Kidney epithelial cell (primary cell): ENCODE measurements at regions not wholly inside any gene's neighbourhood (a gene's known extent, or its start where the extent isn't known, plus 50 kb on each side); places are given as distances from the start of the nearest gene placed in this dataset.

ENCODE experiments used
- DNase-seq: peaks from one replicate; pipeline ENCODE4 v3.0.0-alpha.2; 2010; ENCODE audit warnings: low read depth
- H3K27me3 ChIP-seq: 2 replicates; pipeline ENCODE4 v1.6.0; 2011; ENCODE audit warnings: low read length; ENCODE audit not compliant: control insufficient read depth, insufficient read depth
- H3K36me3 ChIP-seq: 2 replicates; pipeline ENCODE4 v1.5.1; 2011; ENCODE audit warnings: low read length; ENCODE audit not compliant: control insufficient read depth, insufficient read depth
- H3K4me3 ChIP-seq: 2 replicates; pipeline ENCODE4 v1.5.1; 2011; ENCODE audit warnings: low read depth, mild to moderate bottlenecking, control low read depth, low read length
- TF ChIP-seq, protein P1 (sequence below): IDR thresholded peaks from 2 replicates; pipeline ENCODE4 v1.5.1; 2011; ENCODE audit warnings: mild to moderate bottlenecking, moderate library complexity, low read length, control low read depth, inconsistent platforms; ENCODE audit not compliant: insufficient read depth, poor library complexity, severe bottlenecking

DNA sequence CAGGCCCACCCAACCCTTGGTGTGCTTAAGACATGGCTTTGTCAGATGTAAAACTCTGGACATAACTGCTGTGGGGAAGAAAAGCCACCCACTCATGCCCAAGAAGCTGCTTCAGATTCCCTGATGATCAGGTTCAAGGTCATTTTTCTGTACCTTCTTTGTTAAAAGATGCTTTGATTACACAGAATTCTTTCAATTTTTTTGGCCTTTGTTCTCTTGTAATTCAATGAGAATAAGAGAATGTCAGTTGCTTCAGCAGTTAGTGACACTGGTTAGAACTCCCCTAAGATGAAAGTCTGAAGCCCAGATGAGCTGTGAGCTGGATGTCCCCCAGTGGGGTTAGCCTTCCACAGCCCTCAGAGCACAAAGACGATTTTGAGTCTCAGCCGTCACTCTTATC lies 152.7 kb downstream of the CHRM3 start:
- Histone ChIP-seq H3K4me3 (no peak overlapping the region), H3K36me3 (no peaks in the 10 kb centered on the region), H3K27me3 (no peaks in the 10 kb centered on the region)
- TF ChIP-seq, protein P1, sequence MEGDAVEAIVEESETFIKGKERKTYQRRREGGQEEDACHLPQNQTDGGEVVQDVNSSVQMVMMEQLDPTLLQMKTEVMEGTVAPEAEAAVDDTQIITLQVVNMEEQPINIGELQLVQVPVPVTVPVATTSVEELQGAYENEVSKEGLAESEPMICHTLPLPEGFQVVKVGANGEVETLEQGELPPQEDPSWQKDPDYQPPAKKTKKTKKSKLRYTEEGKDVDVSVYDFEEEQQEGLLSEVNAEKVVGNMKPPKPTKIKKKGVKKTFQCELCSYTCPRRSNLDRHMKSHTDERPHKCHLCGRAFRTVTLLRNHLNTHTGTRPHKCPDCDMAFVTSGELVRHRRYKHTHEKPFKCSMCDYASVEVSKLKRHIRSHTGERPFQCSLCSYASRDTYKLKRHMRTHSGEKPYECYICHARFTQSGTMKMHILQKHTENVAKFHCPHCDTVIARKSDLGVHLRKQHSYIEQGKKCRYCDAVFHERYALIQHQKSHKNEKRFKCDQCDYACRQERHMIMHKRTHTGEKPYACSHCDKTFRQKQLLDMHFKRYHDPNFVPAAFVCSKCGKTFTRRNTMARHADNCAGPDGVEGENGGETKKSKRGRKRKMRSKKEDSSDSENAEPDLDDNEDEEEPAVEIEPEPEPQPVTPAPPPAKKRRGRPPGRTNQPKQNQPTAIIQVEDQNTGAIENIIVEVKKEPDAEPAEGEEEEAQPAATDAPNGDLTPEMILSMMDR = no peak
- DNase-seq = no peak

DNA sequence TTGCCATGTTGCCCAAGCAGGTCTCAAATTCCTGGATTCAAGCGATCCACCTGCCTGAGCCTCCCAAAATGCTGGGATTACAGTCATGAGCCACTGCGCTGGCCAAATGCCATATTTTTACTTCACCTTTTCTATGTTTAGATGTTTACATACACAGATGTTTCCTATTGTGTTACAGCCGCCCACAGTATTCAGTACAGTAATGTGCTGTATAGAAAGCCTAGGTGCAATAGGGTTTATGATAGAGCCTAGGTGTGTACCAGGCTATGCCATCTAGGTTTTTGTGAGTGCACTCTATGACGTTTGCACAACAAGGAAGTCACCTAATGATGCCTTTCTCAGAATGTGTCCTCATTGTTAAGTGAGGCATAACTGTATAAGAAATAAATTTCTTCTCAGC lies 153.4 kb downstream of the CHRM3 start:
- TF ChIP-seq, protein P1 = no peak
- H3K27me3 ChIP-seq = no peaks in the 10 kb centered on the region
- no peak for DNase-seq
- no peaks in the 10 kb centered on the region for H3K36me3 ChIP-seq
- H3K4me3 ChIP-seq = no peak overlapping the region

DNA sequence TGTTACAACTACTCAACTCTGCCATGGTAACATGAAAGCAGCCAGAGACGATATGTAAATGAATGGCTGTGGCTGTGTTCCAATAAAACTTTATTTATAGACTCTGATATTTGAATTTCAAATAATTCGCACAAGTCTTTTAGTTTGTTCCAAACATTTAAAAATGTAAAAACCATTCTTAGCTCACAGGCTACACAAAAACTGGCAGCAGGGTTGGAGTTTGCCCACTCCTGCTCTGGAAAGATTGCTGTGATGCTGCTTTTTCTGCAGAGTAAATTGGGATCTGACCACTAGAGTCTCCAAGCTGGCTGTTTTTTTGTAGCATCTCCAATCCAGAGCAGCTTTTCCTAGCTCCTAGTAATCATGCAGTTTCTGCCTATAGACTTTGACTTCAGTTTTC lies 157.5 kb downstream of the CHRM3 start:
- DNase-seq = no peak
- Histone ChIP-seq H3K36me3 (no peaks in the 10 kb centered on the region), H3K4me3 (no peak overlapping the region), H3K27me3 (no peaks in the 10 kb centered on the region)
- TF ChIP-seq, protein P1 = no peak

DNA sequence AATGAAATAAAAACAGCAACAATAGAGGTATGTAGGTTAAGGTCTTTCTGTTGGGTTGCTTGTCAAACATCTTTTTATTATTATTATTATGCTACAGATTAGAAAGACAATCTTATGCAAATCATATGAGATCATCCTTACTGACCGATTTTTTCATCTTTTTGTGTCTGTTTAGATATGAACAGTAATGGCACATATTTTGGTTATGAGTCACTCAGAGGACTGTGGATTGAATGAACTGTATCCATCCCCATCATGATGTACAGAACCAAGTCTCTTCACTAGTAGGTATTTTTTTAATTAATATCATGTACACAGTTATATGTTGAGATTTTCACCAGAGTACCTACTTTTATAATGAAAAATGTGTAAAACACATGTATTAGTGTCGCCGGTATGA lies 159.1 kb downstream of the CHRM3 start:
- Histone ChIP-seq H3K4me3 (no peak overlapping the region), H3K27me3 (no peaks in the 10 kb centered on the region), H3K36me3 (no peaks in the 10 kb centered on the region)
- no peak for DNase-seq
- TF ChIP-seq, protein P1 = no peak

DNA sequence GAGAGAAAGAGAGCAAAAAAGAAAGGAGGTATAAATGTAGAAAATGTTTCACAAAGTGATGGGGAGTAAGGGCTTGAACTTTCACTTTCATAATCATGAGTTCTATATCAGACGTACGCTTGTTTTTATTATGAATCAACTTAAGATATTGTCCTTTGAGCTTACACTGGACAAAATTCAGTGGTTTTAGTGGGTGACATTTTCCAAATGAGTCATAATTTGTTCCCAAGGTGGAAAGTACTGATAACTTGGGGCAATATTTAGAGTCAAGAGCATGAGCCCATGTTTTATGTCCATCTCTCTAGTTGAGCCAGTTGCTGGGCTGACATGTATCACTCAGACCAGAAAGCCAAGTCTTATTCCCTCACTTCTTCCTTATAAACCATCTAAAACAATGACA lies 161.6 kb downstream of the CHRM3 start:
- Histone ChIP-seq H3K36me3 (no peaks in the 10 kb centered on the region), H3K27me3 (no peaks in the 10 kb centered on the region), H3K4me3 (no peak overlapping the region)
- TF ChIP-seq, protein P1 = no peak
- DNase-seq = no peak

DNA sequence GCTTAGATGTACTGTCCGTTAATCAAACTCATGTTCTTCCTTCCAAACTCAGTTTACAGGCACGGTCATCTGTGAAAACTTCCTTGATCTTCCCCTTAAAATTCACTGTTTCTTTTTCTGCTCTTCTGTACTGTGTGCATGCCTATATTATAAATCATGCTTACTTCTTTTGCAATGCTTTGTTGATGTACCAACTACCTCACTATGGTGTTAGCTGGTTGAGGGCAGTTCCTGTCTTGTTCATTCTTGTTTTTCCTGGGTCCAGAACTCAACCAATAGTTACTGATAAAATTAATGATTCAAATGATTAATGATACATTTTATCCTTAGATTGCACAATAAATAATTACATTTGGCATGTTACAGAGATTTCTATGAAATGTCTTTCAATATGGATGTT lies 163.8 kb downstream of the CHRM3 start:
- TF ChIP-seq, protein P1 = no peak
- Histone ChIP-seq H3K4me3 (no peak overlapping the region), H3K36me3 (no peaks in the 10 kb centered on the region), H3K27me3 (no peaks in the 10 kb centered on the region)
- DNase-seq = no peak
